ENCODE measurements at regions not wholly inside any gene's neighbourhood (a gene's known extent, or its start where the extent isn't known, plus 50 kb on each side); places are given as distances from the start of the nearest gene placed in this dataset.

DNA sequence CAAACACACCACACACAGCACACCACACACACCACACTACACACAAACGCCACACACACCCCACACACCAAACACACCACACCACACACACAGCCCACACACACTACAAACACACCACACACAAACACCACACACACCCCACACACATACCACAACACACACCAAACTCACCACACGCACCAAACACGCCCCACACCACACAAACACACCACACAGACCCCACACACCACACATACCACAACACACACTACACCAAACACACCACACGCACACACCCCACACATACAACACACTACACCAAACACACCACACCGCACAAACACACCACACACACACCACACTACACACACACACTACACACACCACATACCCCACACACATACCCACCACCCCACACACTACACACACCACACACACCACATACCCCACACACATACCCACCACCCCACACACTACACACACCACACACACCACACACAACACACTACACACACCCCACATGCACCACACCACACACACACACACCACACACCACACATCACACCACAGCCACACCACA is 151.2 kb downstream of the ERCC6L2 start:
- no peaks in the 10 kb centered on the region for H3K9me3 ChIP-seq
- no peak for FAIRE-seq
- ATAC-seq = no peak
- no peak overlapping the region for H3K27ac ChIP-seq
- no peak for TF ChIP-seq ZFP36 (IDR thresholded peaks at IDR 0.05; ENCODE audit: borderline replicate concordance, partially characterized antibody)
- TF ChIP-seq BHLHE40 (IDR thresholded peaks at IDR 0.05; ENCODE audit: low read depth, low read length) = no peak
- TF ChIP-seq MAFK (IDR thresholded peaks at IDR 0.05; ENCODE audit: partially characterized antibody) = no peak
- WGBS (ENCODE audit: missing lambda C conversion rate) = 89% methylated on average over 5 of the region's 5 CpGs
- POLR2A ChIA-PET = no interaction called here
- peaks cover 12% of the 10 kb centered on the region for H3K4me1 ChIP-seq
- no peak overlapping the region for H3K4me2 ChIP-seq
- CTCF ChIA-PET = no interaction called here
- no peak for DNase-seq (ENCODE audit: low read depth in 1 of 2, low spot score in 1 of 2)
- H3K4me3 ChIP-seq = no peak overlapping the region

DNA sequence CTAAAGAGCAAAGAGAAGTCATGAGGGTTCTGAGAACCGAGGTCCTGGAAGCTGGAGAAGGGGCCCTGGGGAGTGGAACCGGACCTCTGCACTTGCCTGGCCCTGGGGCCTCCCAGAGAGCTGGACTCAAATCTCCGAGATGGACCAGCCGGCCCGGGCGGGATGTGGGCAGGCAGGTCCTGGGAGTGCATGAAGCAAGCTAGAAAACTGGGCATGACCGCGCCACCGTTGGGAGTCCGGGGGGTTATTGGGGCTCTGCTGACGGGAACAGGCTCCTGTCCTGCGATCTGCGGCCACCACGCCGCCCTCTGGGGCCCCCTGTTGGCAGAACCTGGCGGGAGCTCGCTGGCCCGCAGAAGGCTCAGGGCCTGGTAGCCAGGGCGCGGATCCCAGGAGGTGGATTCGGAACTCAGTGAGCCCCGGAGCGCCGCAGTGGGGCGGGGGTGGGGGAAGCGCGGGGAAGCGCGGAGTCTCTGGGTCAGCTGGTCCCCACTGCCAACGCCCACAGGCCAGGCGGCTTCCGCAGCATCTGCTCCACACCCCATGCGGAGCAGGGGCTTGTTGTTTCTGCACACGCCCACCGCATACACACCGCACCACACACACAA is 150.6 kb downstream of the ERCC6L2 start:
- POLR2A ChIA-PET = no interaction called here
- ATAC-seq (no peak), FAIRE-seq (no peak), DNase-seq (ENCODE audit: low read depth in 1 of 2, low spot score in 1 of 2) (no peak)
- Histone ChIP-seq H3K4me2 (no peak overlapping the region), H3K27ac (no peak overlapping the region), H3K4me1 (peaks cover 5% of the 10 kb centered on the region), H3K9me3 (no peaks in the 10 kb centered on the region), H3K4me3 (no peak overlapping the region)
- TF ChIP-seq HOXB13 (CRISPR knock-in tag; IDR thresholded peaks at IDR 0.05; ENCODE audit: low read depth) (no peak), CBX8 (IDR thresholded peaks at IDR 0.05) (no peak), PHF8 (IDR thresholded peaks at IDR 0.05; ENCODE audit: borderline replicate concordance, low read depth) (no peak), CEBPB (IDR thresholded peaks at IDR 0.05) (no peak), CBX2 (IDR thresholded peaks at IDR 0.05; ENCODE audit: borderline replicate concordance, low read depth) (no peak), CHD2 (IDR thresholded peaks at IDR 0.05; ENCODE audit: low read length, partially characterized antibody) (no peak)
- TF ChIP-seq, protein P1, sequence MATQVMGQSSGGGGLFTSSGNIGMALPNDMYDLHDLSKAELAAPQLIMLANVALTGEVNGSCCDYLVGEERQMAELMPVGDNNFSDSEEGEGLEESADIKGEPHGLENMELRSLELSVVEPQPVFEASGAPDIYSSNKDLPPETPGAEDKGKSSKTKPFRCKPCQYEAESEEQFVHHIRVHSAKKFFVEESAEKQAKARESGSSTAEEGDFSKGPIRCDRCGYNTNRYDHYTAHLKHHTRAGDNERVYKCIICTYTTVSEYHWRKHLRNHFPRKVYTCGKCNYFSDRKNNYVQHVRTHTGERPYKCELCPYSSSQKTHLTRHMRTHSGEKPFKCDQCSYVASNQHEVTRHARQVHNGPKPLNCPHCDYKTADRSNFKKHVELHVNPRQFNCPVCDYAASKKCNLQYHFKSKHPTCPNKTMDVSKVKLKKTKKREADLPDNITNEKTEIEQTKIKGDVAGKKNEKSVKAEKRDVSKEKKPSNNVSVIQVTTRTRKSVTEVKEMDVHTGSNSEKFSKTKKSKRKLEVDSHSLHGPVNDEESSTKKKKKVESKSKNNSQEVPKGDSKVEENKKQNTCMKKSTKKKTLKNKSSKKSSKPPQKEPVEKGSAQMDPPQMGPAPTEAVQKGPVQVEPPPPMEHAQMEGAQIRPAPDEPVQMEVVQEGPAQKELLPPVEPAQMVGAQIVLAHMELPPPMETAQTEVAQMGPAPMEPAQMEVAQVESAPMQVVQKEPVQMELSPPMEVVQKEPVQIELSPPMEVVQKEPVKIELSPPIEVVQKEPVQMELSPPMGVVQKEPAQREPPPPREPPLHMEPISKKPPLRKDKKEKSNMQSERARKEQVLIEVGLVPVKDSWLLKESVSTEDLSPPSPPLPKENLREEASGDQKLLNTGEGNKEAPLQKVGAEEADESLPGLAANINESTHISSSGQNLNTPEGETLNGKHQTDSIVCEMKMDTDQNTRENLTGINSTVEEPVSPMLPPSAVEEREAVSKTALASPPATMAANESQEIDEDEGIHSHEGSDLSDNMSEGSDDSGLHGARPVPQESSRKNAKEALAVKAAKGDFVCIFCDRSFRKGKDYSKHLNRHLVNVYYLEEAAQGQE (IDR thresholded peaks at IDR 0.05) = no peak
- TF ChIP-seq, protein P2, sequence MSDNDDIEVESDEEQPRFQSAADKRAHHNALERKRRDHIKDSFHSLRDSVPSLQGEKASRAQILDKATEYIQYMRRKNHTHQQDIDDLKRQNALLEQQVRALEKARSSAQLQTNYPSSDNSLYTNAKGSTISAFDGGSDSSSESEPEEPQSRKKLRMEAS (IDR thresholded peaks at IDR 0.05) = no peak
- WGBS (ENCODE audit: missing lambda C conversion rate) = 93% methylated on average over 13 of the region's 36 CpGs
- CTCF ChIA-PET = no interaction called here

DNA sequence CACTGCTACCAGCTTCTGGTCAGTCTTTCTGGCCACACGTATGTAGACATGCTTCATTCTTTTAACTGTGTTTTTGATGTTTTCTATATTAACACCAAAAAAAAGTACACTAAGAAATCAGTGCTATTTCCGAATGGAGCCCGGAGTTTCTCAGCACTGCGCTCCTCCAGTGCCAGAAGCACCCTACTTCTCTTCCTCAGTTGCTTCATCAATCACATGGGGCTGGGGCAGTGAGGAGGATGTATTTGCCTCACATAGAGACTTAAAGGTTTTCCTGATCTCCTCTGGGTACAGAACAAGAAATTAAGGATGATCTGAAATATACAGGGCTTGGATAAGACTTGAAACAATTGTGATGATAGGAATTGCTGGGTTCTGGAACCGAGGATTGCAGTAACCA is 148.0 kb downstream of the ERCC6L2 start:
- no peak overlapping the region for H3K4me2 ChIP-seq
- ATAC-seq (no peak), DNase-seq (ENCODE audit: low read depth in 1 of 2, low spot score in 1 of 2) (no peak), FAIRE-seq (no peak)
- WGBS (ENCODE audit: missing lambda C conversion rate) = 81% methylated on average over 5 of the region's 5 CpGs
- no peak overlapping the region for H3K4me3 ChIP-seq
- ChIA-PET CTCF (no interaction called here), POLR2A (no interaction called here)
- H3K4me1 ChIP-seq = no peaks in the 10 kb centered on the region
- no peak overlapping the region for H3K27ac ChIP-seq
- H3K9me3 ChIP-seq = no peaks in the 10 kb centered on the region
- TF ChIP-seq, protein P1 (IDR thresholded peaks at IDR 0.05) = no peak
- no peak for TF ChIP-seq RNF2 (IDR thresholded peaks at IDR 0.05; ENCODE audit: borderline replicate concordance, low read depth)
- no peak for TF ChIP-seq HDAC2 (IDR thresholded peaks at IDR 0.05)
- no peak for TF ChIP-seq GATA3 (IDR thresholded peaks at IDR 0.05; ENCODE audit: borderline replicate concordance)
- no peak for TF ChIP-seq HOXA7 (CRISPR knock-in tag; IDR thresholded peaks at IDR 0.05)
- no peak for TF ChIP-seq NFE2L2 (conservative IDR thresholded peaks at IDR 0.05; ENCODE audit: low read length)
- TF ChIP-seq JUNB (IDR thresholded peaks at IDR 0.05) = no peak
- TF ChIP-seq RARB (CRISPR knock-in tag; IDR thresholded peaks at IDR 0.05) = no peak
- no peak for TF ChIP-seq FOSB (CRISPR knock-in tag; IDR thresholded peaks at IDR 0.05)
- no peak for TF ChIP-seq RFX5 (IDR thresholded peaks at IDR 0.05)
- TF ChIP-seq ZSCAN20 (CRISPR knock-in tag; IDR thresholded peaks at IDR 0.05) = no peak
- TF ChIP-seq CBX8 (IDR thresholded peaks at IDR 0.05) = no peak
- TF ChIP-seq, protein P3, sequence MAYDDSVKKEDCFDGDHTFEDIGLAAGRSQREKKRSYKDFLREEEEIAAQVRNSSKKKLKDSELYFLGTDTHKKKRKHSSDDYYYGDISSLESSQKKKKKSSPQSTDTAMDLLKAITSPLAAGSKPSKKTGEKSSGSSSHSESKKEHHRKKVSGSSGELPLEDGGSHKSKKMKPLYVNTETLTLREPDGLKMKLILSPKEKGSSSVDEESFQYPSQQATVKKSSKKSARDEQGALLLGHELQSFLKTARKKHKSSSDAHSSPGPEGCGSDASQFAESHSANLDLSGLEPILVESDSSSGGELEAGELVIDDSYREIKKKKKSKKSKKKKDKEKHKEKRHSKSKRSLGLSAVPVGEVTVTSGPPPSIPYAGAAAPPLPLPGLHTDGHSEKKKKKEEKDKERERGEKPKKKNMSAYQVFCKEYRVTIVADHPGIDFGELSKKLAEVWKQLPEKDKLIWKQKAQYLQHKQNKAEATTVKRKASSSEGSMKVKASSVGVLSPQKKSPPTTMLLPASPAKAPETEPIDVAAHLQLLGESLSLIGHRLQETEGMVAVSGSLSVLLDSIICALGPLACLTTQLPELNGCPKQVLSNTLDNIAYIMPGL (CRISPR knock-in tag; IDR thresholded peaks at IDR 0.05; ENCODE audit: borderline replicate concordance) = no peak
- no peak for TF ChIP-seq EHF (CRISPR knock-in tag; IDR thresholded peaks at IDR 0.05)
- no peak for TF ChIP-seq EP300 (IDR thresholded peaks at IDR 0.05)
- no peak for TF ChIP-seq ZNF302 (CRISPR knock-in tag; IDR thresholded peaks at IDR 0.05)
